GM12878 (cell line): ENCODE measurements at regions not wholly inside any gene's neighbourhood (a gene's known extent, or its start where the extent isn't known, plus 50 kb on each side); places are given as distances from the start of the nearest gene placed in this dataset.

Source experiments
- ATAC-seq: fragments of 200-7000 bp; cut with Tn5 transposase; 3 replicates; pipeline ENCODE4 v1.9.1; 2020; ENCODE audit warnings: mild to moderate bottlenecking, moderate library complexity
- BruUV-seq: library from RNA; stranded (reverse); fragments of 400-500 nt; replicated peaks from 2 replicates; lab custom pipeline; 2021; lab: Mats Ljungman, UMichigan
- CTCF ChIA-PET: fragments of 300-600 bp; sonication (Branson Sonifier 250); formaldehyde crosslinking; extraction: SDS; loops from one replicate; lab custom pipeline; 2021; ENCODE audit warnings: inconsistent platforms; lab: Yijun Ruan, JAX
- POLR2A ChIA-PET: fragments of 350-600 bp; formaldehyde crosslinking; extraction: SDS; loops from one replicate; lab custom pipeline; 2021; ENCODE audit warnings: inconsistent platforms; lab: Charles Lee
- RAD21 ChIA-PET: fragments of 300-600 bp; sonication (Branson Sonifier 250); formaldehyde crosslinking; loops from one replicate; lab custom pipeline; 2023; ENCODE audit warnings: antibody characterized with exemption; ENCODE audit not compliant: unreplicated experiment; lab: Charles Lee
- SMC1A ChIA-PET: fragments of 300-600 bp; sonication (Branson Sonifier 250); formaldehyde crosslinking; loops from one replicate; lab custom pipeline; 2023; ENCODE audit not compliant: unreplicated experiment, uncharacterized antibody; lab: Charles Lee
- DNase-seq: peaks from one replicate; pipeline ENCODE4 v3.0.0-alpha.2; 2011; ENCODE audit warnings: low read depth, low spot score
- FAIRE-seq: peaks from 3 replicates; lab custom pipeline; 2011; peaks lifted over from hg19 to GRCh38; lab: Jason Lieb, UNC
- H2AFZ ChIP-seq: 2 replicates; pipeline ENCODE4 v1.6.0; 2011; ENCODE audit warnings: low read depth, low read length, control low read depth; ENCODE audit not compliant: control insufficient read depth
- H3K27ac ChIP-seq: 2 replicates; pipeline ENCODE4 v1.5.1; 2011; ENCODE audit warnings: control low read depth; ENCODE audit not compliant: control insufficient read depth, insufficient read depth
- H3K27me3 ChIP-seq, 2 experiments: replicated peaks in 1 of 2; 2 replicates each; pipeline versions ENCODE4 v1.6.0 to v1.6.1; 2011; ENCODE audit warnings: low read length in 1 of 2; ENCODE audit not compliant: control insufficient read depth in 2 of 2, insufficient read depth in 2 of 2
- H3K36me3 ChIP-seq, 2 experiments: 2 replicates each; pipeline ENCODE4 v1.5.1; 2011; ENCODE audit warnings: low read length in 1 of 2; ENCODE audit not compliant: control insufficient read depth in 2 of 2, insufficient read depth in 2 of 2
- H3K4me1 ChIP-seq: 2 replicates; pipeline ENCODE4 v1.6.1; 2011; ENCODE audit warnings: mild to moderate bottlenecking, low read length, moderate library complexity, mixed read lengths; ENCODE audit not compliant: control insufficient read depth, insufficient read depth
- H3K4me2 ChIP-seq: 2 replicates; pipeline ENCODE4 v1.6.0; 2011; ENCODE audit warnings: control low read depth; ENCODE audit not compliant: control insufficient read depth, insufficient read depth
- H3K4me3 ChIP-seq: fragments of 200-600 bp; sonication (generic); 2 replicates; pipeline ENCODE4 v1.5.1; 2016
- H3K79me2 ChIP-seq: 2 replicates; pipeline ENCODE4 v1.6.0; 2011; ENCODE audit warnings: low read length; ENCODE audit not compliant: control insufficient read depth, insufficient read depth
- H3K9ac ChIP-seq: 2 replicates; pipeline ENCODE4 v1.8.0; 2011; ENCODE audit warnings: low read length, control low read depth, mixed read lengths; ENCODE audit not compliant: control insufficient read depth, insufficient read depth
- H3K9me3 ChIP-seq: replicated peaks from 3 replicates; pipeline ENCODE4 v1.5.1; 2011; ENCODE audit warnings: mild to moderate bottlenecking, low read length; ENCODE audit not compliant: control insufficient read depth, insufficient read depth
- H4K20me1 ChIP-seq: 2 replicates; pipeline ENCODE4 v1.6.0; 2011; ENCODE audit not compliant: control insufficient read depth, insufficient read depth
- BACH1 ChIP-seq: fragments of 450-650 bp; IDR thresholded peaks from 2 replicates; pipeline ENCODE4 v1.6.1; 2017; ENCODE audit warnings: mild to moderate bottlenecking, borderline replicate concordance
- BMI1 ChIP-seq: fragments of 450-650 bp; IDR thresholded peaks from 2 replicates; pipeline ENCODE4 v1.6.1; 2016; ENCODE audit warnings: mild to moderate bottlenecking, moderate library complexity, borderline replicate concordance
- CREM ChIP-seq: IDR thresholded peaks from 2 replicates; pipeline ENCODE4 v1.6.1; 2014; ENCODE audit warnings: antibody characterized with exemption, low read depth
- EZH2 ChIP-seq: IDR thresholded peaks from 2 replicates; pipeline ENCODE4 v1.6.1; 2012; ENCODE audit warnings: low read depth, mild to moderate bottlenecking, control low read depth, inconsistent platforms, low read length, borderline replicate concordance; ENCODE audit not compliant: control insufficient read depth
- IRF4 ChIP-seq: IDR thresholded peaks from 2 replicates; pipeline ENCODE4 v1.6.1; 2011; ENCODE audit warnings: low read depth, low read length
- POLR2A ChIP-seq: IDR thresholded peaks from 2 replicates; pipeline ENCODE4 v1.6.1; 2011; ENCODE audit warnings: low read depth, mild to moderate bottlenecking, low read length
- SIN3A ChIP-seq: IDR thresholded peaks from 2 replicates; pipeline ENCODE4 v1.6.1; 2012; ENCODE audit warnings: low read depth, low read length, improper control_type of control experiment
- TARDBP ChIP-seq: IDR thresholded peaks from 2 replicates; pipeline ENCODE4 v1.6.1; 2016; ENCODE audit warnings: borderline replicate concordance
- WRNIP1 ChIP-seq: IDR thresholded peaks from 2 replicates; pipeline ENCODE4 v1.6.1; 2011; ENCODE audit warnings: low read depth, low read length, improper control_type of control experiment, borderline replicate concordance
- WGBS: methylation state at CpG from one replicate; pipeline ENCODE4 v1.1.6; 2016; ENCODE audit warnings: low lambda C conversion rate; ENCODE audit not compliant: insufficient replicate concordance, insufficient coverage; ENCODE audit errors: missing lambda C conversion rate; 5-methylcytosine and 5-hydroxymethylcytosine counted together
- in situ Hi-C: fragments of 300-500 bp; cut with MboI; formaldehyde crosslinking; loops from 9 replicates; pipeline ENCODE4 v1.14.3; 2018; ENCODE audit warnings: mixed read lengths
- intact Hi-C: fragments of 100-400 bp; cut with micrococcal nuclease; formaldehyde crosslinking; loops from one replicate; pipeline ENCODE4 v1.14.2; 2022; ENCODE audit not compliant: unreplicated experiment
- TF ChIP-seq, protein P1 (sequence below): fragments of 450-650 bp; IDR thresholded peaks from 2 replicates; pipeline ENCODE4 v1.6.1; 2016; ENCODE audit warnings: mild to moderate bottlenecking
- TF ChIP-seq, protein P2 (sequence below): fragments of 450-650 bp; conservative IDR thresholded peaks from 2 replicates; pipeline ENCODE4 v1.6.1; 2017; ENCODE audit warnings: mild to moderate bottlenecking, moderate library complexity

DNA sequence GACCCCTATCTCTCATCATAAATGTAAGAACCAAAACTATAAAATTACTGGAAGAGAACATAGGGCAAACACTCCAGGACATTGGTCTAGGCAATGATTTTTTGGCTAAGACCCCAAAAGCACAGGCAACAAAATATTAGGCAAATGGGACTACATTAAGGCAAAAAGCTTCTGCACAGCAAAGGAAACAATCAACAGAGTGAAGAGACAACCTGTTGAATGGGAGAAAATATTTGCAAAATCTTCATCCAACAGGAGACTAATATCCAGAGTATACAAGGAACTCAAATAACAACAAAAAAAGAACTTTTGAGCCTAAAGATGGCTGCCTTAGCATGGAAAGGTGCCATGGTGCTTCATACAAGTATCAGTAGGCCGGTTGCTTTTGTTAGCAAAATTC lies 111.1 kb upstream of the FMR1 start:
- Histone ChIP-seq H3K9ac (no peak overlapping the region), H3K79me2 (no peaks in the 10 kb centered on the region), H3K9me3 (no peaks in the 10 kb centered on the region), H2AFZ (no peak overlapping the region), H4K20me1 (no peaks in the 10 kb centered on the region), H3K4me3 (no peak overlapping the region), H3K27ac (no peak overlapping the region), H3K36me3 (no peaks in the 10 kb centered on the region), H3K27me3 (no peaks in the 10 kb centered on the region), H3K4me1 (no peaks in the 10 kb centered on the region), H3K4me2 (no peak overlapping the region)
- POLR2A ChIA-PET, result no interaction called here
- CTCF ChIA-PET, result no interaction called here
- BruUV-seq, result no TSS peak
- RAD21 ChIA-PET, result no interaction called here
- intact Hi-C loops (loop anchor here (10.0 kb wide), 1 partner anchor 326 kb away; no protein-coding TSS in a partner anchor), in situ Hi-C loops (no loop called here)
- DNase-seq, result no peak
- no peak for FAIRE-seq
- no peak for ATAC-seq
- TF ChIP-seq, protein P1, sequence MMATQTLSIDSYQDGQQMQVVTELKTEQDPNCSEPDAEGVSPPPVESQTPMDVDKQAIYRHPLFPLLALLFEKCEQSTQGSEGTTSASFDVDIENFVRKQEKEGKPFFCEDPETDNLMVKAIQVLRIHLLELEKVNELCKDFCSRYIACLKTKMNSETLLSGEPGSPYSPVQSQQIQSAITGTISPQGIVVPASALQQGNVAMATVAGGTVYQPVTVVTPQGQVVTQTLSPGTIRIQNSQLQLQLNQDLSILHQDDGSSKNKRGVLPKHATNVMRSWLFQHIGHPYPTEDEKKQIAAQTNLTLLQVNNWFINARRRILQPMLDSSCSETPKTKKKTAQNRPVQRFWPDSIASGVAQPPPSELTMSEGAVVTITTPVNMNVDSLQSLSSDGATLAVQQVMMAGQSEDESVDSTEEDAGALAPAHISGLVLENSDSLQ, result no peak
- TF ChIP-seq, protein P2, sequence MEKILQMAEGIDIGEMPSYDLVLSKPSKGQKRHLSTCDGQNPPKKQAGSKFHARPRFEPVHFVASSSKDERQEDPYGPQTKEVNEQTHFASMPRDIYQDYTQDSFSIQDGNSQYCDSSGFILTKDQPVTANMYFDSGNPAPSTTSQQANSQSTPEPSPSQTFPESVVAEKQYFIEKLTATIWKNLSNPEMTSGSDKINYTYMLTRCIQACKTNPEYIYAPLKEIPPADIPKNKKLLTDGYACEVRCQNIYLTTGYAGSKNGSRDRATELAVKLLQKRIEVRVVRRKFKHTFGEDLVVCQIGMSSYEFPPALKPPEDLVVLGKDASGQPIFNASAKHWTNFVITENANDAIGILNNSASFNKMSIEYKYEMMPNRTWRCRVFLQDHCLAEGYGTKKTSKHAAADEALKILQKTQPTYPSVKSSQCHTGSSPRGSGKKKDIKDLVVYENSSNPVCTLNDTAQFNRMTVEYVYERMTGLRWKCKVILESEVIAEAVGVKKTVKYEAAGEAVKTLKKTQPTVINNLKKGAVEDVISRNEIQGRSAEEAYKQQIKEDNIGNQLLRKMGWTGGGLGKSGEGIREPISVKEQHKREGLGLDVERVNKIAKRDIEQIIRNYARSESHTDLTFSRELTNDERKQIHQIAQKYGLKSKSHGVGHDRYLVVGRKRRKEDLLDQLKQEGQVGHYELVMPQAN, result no peak
- TF ChIP-seq IRF4 (no peak), WRNIP1 (no peak), POLR2A (no peak), BACH1 (no peak), CREM (no peak), BMI1 (no peak), SIN3A (no peak), EZH2 (no peak), TARDBP (no peak)
- SMC1A ChIA-PET, result no interaction called here
- WGBS, result 20% methylated on average over 1 of the region's 1 CpG
